GM12875 (cell line): ENCODE measurements at regions not wholly inside any gene's neighbourhood (a gene's known extent, or its start where the extent isn't known, plus 50 kb on each side); places are given as distances from the start of the nearest gene placed in this dataset.

Source experiments
- H3K4me3 ChIP-seq: one replicate; pipeline ENCODE4 v1.5.1; 2011; ENCODE audit warnings: low read depth, low read length, control low read depth
- TF ChIP-seq, protein P1 (sequence below): IDR thresholded peaks from 2 replicates; pipeline ENCODE4 v1.5.1; 2011; ENCODE audit warnings: low read depth, mild to moderate bottlenecking, control low read depth, inconsistent platforms, low read length, moderate library complexity, borderline replicate concordance; ENCODE audit not compliant: insufficient read depth

DNA sequence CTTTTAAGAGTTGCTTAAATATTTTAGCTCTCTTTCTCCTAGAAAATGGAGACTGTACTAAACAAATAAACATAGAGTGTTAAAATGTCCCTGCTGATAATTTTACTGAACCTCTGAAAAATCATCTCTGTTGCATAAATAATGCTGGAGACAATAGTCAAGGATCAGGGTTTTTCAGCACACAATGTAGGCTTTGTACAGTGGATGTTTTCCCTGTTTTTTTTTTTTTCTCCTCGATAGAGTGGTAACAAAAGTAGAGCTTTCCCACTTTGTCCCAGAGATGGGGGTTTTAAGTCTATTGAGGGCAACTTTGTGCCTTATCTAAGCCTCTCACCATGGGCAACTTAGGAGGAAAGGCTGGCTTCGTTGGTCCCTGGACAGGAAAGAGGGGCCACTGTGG is 222.6 kb upstream of the HDDC2 start:
- TF ChIP-seq, protein P1, sequence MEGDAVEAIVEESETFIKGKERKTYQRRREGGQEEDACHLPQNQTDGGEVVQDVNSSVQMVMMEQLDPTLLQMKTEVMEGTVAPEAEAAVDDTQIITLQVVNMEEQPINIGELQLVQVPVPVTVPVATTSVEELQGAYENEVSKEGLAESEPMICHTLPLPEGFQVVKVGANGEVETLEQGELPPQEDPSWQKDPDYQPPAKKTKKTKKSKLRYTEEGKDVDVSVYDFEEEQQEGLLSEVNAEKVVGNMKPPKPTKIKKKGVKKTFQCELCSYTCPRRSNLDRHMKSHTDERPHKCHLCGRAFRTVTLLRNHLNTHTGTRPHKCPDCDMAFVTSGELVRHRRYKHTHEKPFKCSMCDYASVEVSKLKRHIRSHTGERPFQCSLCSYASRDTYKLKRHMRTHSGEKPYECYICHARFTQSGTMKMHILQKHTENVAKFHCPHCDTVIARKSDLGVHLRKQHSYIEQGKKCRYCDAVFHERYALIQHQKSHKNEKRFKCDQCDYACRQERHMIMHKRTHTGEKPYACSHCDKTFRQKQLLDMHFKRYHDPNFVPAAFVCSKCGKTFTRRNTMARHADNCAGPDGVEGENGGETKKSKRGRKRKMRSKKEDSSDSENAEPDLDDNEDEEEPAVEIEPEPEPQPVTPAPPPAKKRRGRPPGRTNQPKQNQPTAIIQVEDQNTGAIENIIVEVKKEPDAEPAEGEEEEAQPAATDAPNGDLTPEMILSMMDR = no peak
- no peak overlapping the region for H3K4me3 ChIP-seq

DNA sequence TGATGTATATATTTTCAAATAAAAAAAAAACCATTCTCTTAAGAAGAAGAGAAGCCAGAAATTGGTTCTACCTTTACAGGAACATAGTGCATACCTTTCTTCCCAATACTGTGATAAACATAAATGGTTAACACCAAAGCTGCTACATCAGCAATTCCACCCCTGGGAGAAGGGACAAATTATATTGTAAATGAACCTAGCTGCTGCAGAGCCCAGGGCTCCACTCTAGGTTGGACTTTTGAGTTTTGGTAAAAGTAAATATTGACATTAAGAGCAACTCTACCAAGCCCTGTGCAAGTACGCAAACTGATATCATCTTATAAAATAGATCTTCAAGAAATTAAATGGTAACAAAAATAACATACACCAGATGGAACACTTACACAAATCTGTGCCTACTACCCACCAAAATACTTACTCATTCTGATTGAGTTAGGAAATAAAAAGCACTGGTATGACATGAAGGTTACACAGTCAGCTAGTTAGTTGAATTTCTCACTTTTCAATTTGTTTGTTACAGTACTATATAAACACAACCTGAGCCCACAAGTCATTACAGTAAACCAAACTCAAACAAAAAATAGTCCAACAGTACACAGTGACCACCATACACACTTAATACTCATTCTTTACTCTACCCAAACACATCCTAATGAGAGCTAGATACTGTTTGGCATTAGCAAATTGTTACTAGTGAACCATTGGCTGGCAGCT is 223.3 kb upstream of the HEY2 start:
- no peak overlapping the region for H3K4me3 ChIP-seq
- TF ChIP-seq, protein P1 = no peak

DNA sequence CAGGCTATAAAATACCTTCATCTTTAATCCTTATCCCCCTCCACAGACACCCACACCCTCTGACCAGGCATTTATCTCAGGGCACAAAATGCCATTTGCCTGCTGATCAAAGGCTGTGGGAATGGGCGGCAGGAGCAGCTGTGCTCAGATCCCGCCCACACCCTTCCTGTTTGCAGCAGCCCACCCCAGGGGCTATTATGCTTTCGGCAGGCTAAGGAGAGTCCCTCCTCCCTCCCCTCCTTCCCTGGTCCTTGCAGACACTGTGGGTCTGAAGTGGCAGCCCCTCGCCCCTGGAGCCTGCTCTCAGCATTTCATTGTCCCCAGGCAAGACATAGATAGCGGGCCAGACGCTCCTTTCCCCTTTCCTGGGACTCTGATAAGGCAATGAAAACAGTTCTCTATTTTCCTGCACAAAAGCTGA is 220.8 kb upstream of the HEY2 start:
- TF ChIP-seq, protein P1 = no peak
- no peak overlapping the region for H3K4me3 ChIP-seq

DNA sequence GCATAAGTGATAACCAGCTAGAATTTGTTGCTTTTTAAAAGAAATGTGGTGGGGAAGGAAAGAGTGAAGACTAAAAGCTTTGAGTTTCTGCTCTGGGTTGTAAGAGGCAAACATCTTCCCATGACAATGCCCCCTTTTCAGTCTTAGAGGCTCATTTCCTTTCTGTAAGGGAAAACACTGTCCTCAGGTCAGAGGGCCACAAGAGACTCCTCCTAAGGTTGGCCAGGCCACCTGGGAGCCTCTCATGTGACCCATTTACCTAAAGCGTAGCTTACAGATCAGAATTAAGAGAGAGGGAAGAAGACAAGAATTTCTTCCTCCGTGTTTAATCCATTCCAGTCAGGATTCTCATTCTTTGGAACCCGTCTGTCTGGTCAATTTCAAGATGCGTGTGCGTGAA is 220.4 kb upstream of the HEY2 start:
- TF ChIP-seq, protein P1 = no peak
- H3K4me3 ChIP-seq = no peak overlapping the region

DNA sequence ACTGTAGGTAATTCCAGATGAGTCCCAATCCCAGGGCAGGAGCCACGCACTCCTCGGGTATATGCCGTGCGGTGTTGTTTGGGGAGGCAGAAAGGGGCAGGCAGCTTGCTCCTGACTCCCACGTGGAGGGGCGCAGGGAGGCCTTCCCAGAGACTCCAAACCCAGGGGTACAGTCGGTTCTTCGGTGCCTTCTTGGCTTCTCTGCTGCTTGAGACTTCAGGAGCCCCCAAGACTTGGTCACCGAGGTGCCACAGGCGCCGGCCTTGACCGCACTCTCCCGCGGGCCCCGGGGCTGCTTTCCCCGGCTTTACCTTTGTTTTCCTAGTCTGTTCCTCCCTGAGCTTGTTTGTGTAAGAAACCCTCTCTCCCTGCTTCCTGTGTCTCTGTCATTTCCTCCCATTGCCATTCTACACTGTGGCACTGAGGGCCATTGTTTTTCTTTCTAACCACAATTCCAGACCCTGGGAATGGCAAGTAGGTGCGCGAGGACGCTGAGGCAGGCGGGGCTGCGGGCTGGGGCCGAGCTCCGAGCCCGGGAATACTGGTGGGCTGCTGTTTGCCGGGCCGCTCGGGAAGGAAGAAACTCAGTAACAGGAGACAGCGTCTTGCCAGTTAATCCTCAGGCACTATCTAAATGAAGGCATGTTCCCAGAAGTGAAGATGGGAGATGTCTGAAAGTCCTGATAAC is 215.6 kb upstream of the HEY2 start:
- TF ChIP-seq, protein P1 = no peak
- no peak overlapping the region for H3K4me3 ChIP-seq

DNA sequence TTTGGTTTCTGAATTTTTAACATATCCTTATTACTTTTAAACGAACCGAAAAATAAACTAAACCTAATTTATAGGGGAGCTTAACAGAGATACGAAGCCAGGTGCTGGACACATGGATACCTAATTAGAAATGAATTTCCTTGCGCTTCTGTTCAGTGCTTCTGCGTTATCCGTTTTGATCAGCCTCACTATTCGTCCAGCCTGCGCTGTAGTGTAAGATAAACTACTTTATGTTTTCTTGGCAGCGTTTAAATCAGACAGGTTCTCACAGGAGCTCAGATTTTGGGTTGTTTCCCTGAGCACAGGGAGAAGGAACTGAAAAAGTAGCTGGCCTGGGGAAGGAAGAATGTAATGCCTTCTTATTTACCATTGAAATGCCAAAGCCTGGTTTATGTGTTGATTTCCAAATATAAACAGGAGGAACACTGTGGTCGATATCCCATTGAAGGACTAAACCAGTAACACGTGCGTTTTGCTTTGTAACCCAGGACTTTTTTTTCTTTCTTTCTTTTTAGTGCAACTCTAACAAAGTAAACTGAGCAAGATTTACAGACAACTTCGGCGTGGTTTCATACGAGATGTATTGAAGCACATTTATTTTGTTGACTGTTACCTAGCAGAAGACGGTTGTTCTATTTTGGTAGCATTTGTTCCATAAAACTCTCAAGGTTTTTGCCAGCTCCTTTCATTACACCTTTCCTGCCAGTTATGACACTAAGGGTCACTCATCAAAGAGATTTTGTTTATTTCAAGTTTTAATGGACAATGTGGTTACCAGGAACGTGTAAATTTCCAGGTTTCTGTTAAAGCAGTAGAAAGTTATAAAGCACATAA is 214.8 kb upstream of the HEY2 start:
- no peak overlapping the region for H3K4me3 ChIP-seq
- TF ChIP-seq, protein P1 = no peak
